OCI-LY7 (cell line): ENCODE measurements at regions not wholly inside any gene's neighbourhood (a gene's known extent, or its start where the extent isn't known, plus 50 kb on each side); places are given as distances from the start of the nearest gene placed in this dataset.

Experiments
- BruUV-seq: library from RNA; stranded (reverse); fragments of 400-500 nt; replicated peaks from 2 replicates; lab custom pipeline; 2021; lab: Mats Ljungman, UMichigan
- CTCF ChIA-PET: fragments of 300-600 bp; sonication (Branson Sonifier 250); formaldehyde crosslinking; loops from one replicate; lab custom pipeline; 2022; ENCODE audit warnings: antibody characterized with exemption; ENCODE audit not compliant: unreplicated experiment; lab: Charles Lee
- POLR2A ChIA-PET: fragments of 300-600 bp; sonication (Branson Sonifier 250); formaldehyde crosslinking; loops from one replicate; lab custom pipeline; 2022; ENCODE audit warnings: antibody characterized with exemption; lab: Charles Lee
- DNase-seq: peaks from one replicate; pipeline ENCODE4 v3.0.0-alpha.2; 2015; ENCODE audit warnings: low spot score
- H2AFZ ChIP-seq: fragments of 200-600 bp; sonication (generic), shearing (Covaris generic); 2 replicates; pipeline ENCODE4 v1.6.1; 2014; ENCODE audit warnings: mild to moderate bottlenecking, antibody characterized with exemption, low read length, moderate library complexity
- H3K27ac ChIP-seq: fragments of 200-600 bp; sonication (generic); 2 replicates; pipeline ENCODE4 v1.5.1; 2014; ENCODE audit warnings: mixed run types, low read depth, mild to moderate bottlenecking, moderate library complexity, low read length, inconsistent platforms; ENCODE audit not compliant: poor library complexity, severe bottlenecking
- H3K36me3 ChIP-seq: fragments of 200-600 bp; sonication (generic); 2 replicates; pipeline ENCODE4 v1.6.1; 2014; ENCODE audit warnings: mild to moderate bottlenecking, antibody characterized with exemption, low read length, moderate library complexity, mixed read lengths; ENCODE audit not compliant: insufficient read depth
- H3K4me1 ChIP-seq: fragments of 200-600 bp; sonication (generic); 2 replicates; pipeline ENCODE4 v1.5.1; 2014; ENCODE audit warnings: mild to moderate bottlenecking, low read length; ENCODE audit not compliant: insufficient read depth, poor library complexity, severe bottlenecking
- H3K4me2 ChIP-seq: fragments of 200-600 bp; sonication (generic); 2 replicates; pipeline ENCODE4 v1.6.1; 2014; ENCODE audit warnings: mild to moderate bottlenecking, low read length
- H3K4me3 ChIP-seq: fragments of 200-600 bp; sonication (generic); 2 replicates; pipeline ENCODE4 v1.5.1; 2014; ENCODE audit warnings: mild to moderate bottlenecking, low read depth, low read length; ENCODE audit not compliant: poor library complexity, severe bottlenecking
- H3K79me2 ChIP-seq: fragments of 200-600 bp; sonication (generic); 2 replicates; pipeline ENCODE4 v1.6.1; 2016; ENCODE audit warnings: low read depth, mild to moderate bottlenecking, low read length, moderate library complexity, mixed read lengths; ENCODE audit not compliant: insufficient read depth
- H3K9me2 ChIP-seq: fragments of 200-600 bp; sonication (generic); 2 replicates; pipeline ENCODE4 v1.6.1; 2016; ENCODE audit warnings: mild to moderate bottlenecking, low read length, mixed read lengths; ENCODE audit not compliant: insufficient read depth
- H3K9me3 ChIP-seq: fragments of 200-600 bp; sonication (generic); 2 replicates; pipeline ENCODE4 v1.6.1; 2014; ENCODE audit warnings: mild to moderate bottlenecking, mixed run types, low read length, mixed read lengths
- H4K20me1 ChIP-seq: fragments of 200-600 bp; sonication (generic); 2 replicates; pipeline ENCODE4 v1.6.1; 2014; ENCODE audit warnings: mild to moderate bottlenecking, antibody characterized with exemption, low read length, moderate library complexity, mixed read lengths; ENCODE audit not compliant: insufficient read depth
- CTCF ChIP-seq: fragments of 200-600 bp; sonication (generic); conservative IDR thresholded peaks from 2 replicates; pipeline ENCODE4 v1.5.1; 2014; ENCODE audit warnings: mild to moderate bottlenecking, antibody characterized with exemption, low read length, moderate library complexity, mixed read lengths
- EZH2phosphoT487 ChIP-seq: fragments of 200-600 bp; sonication (generic); IDR thresholded peaks from 2 replicates; pipeline ENCODE4 v1.6.1; 2018; ENCODE audit warnings: low read depth, borderline replicate concordance, mild to moderate bottlenecking, mixed run types, antibody characterized with exemption, low read length, moderate library complexity, mixed read lengths
- intact Hi-C: fragments of 100-400 bp; cut with micrococcal nuclease; formaldehyde crosslinking; loops from one replicate; pipeline ENCODE4 v1.10.0; 2022; ENCODE audit not compliant: unreplicated experiment

GRCh38 chr2:10205162-10205475 lies 82.6 kb downstream of the RRM2 start:
- Histone ChIP-seq H3K4me2 (no peak overlapping the region), H3K9me3 (no peaks in the 10 kb centered on the region), H2AFZ (no peak overlapping the region), H4K20me1 (no peaks in the 10 kb centered on the region), H3K27ac (no peak overlapping the region), H3K36me3 (peaks cover 39% of the 10 kb centered on the region), H3K4me3 (no peak overlapping the region), H3K9me2 (no peaks in the 10 kb centered on the region), H3K4me1 (no peaks in the 10 kb centered on the region), H3K79me2 (no peaks in the 10 kb centered on the region)
- CTCF ChIA-PET = no interaction called here
- DNase-seq = no peak
- POLR2A ChIA-PET = no interaction called here
- no TSS peak for BruUV-seq
- intact Hi-C loops = no loop called here
- no peak for TF ChIP-seq EZH2phosphoT487
- no peak for TF ChIP-seq CTCF

- Histone ChIP-seq H3K4me3 (no peak overlapping the region), H3K79me2 (no peaks in the 10 kb centered on the region), H3K27ac (no peak overlapping the region), H3K4me2 (no peak overlapping the region), H3K9me2 (no peaks in the 10 kb centered on the region), H3K36me3 (peaks cover 28% of the 10 kb centered on the region), H4K20me1 (no peaks in the 10 kb centered on the region), H3K4me1 (no peaks in the 10 kb centered on the region), H3K9me3 (no peaks in the 10 kb centered on the region), H2AFZ (no peak overlapping the region)
- DNase-seq = no peak
- CTCF ChIA-PET = no interaction called here
- intact Hi-C loops = no loop called here
- TF ChIP-seq EZH2phosphoT487 (no peak), CTCF (no peak)
- no TSS peak for BruUV-seq
- POLR2A ChIA-PET = interaction anchor here (0.5 to 0.6 kb wide), 3 partner anchors 236 to 516 kb away, joined by 3 to 5 read pairs (median 4); no protein-coding TSS in a partner anchor
These were observed 86.2 kb downstream of the RRM2 start for GRCh38 chr2:10208736-10209135.

- H4K20me1 ChIP-seq = no peaks in the 10 kb centered on the region
- CTCF ChIA-PET = no interaction called here
- no peaks in the 10 kb centered on the region for H3K4me1 ChIP-seq
- H3K9me2 ChIP-seq = no peaks in the 10 kb centered on the region
- POLR2A ChIA-PET = interaction anchor here (0.6 kb wide), 1 partner anchor 515 kb away, joined by 4 read pairs; no protein-coding TSS in a partner anchor
- no peaks in the 10 kb centered on the region for H3K79me2 ChIP-seq
- no peak for DNase-seq
- H3K9me3 ChIP-seq = no peaks in the 10 kb centered on the region
- H3K4me2 ChIP-seq = no peak overlapping the region
- BruUV-seq = no TSS peak
- H3K27ac ChIP-seq = no peak overlapping the region
- intact Hi-C loops = no loop called here
- H3K4me3 ChIP-seq = no peak overlapping the region
- TF ChIP-seq EZH2phosphoT487 (no peak), CTCF (no peak)
- H3K36me3 ChIP-seq = peaks cover 26% of the 10 kb centered on the region
- no peak overlapping the region for H2AFZ ChIP-seq
These were observed 86.9 kb downstream of the RRM2 start for GRCh38 chr2:10209406-10209935.
